ENCODE measurements at regions not wholly inside any gene's neighbourhood (a gene's known extent, or its start where the extent isn't known, plus 50 kb on each side); places are given as distances from the start of the nearest gene placed in this dataset.

GRCh38 chr6:21738180-21739094 lies 144.9 kb downstream of the SOX4 start:
- in situ Hi-C loops (cut with HindIII; ENCODE audit: low pct_ligation_motif_present, low pct_unique_long_range_greater_than_20kb, low sequenced_read_pairs), result no loop called here
- no peak for DNase-seq

DNA sequence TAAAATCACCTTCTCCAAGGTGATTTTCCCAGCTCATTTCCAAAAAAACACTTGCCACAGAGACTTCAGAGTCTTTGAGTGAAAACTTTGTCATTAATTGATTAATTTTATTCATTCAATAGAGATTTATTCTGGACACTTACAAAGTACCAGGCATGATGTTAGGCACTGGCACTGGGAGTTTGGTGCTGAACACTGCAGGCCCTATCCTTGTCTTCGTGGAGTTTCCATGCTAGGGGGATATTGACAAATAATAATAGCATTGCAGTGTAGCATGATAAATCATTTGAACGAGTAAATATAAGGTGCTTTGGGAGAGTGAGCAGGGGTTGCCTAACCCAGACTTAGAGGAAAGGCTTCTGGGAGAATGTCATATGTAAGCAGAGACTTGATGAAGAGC lies 145.7 kb downstream of the SOX4 start:
- in situ Hi-C loops (cut with HindIII; ENCODE audit: low pct_ligation_motif_present, low pct_unique_long_range_greater_than_20kb, low sequenced_read_pairs), result no loop called here
- DNase-seq, result no peak

DNA sequence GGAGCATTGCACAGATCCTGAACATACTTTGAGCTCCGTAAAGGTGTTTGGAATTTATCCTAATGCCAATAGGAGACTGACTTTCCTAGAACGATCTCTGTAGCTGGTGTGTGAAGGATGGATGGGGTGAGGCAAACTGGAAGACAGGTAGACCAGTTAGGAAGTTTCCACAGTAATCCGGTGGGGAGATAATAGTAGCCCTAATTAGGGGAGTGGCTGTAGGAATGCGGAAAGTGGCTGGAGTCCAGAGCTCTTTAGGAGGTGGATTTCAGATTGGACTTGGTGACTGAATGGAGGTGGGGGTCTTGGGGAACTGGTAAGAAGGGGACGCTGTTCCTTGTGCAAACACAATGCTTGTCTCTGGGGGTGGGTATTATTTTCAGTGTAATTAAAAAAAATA lies 146.3 kb downstream of the SOX4 start:
- no peak for DNase-seq
- in situ Hi-C loops (cut with HindIII; ENCODE audit: low pct_ligation_motif_present, low pct_unique_long_range_greater_than_20kb, low sequenced_read_pairs), result no loop called here

GRCh38 chr6:21740376-21741124 lies 147.0 kb downstream of the SOX4 start:
- DNase-seq, result no peak
- in situ Hi-C loops (cut with HindIII; ENCODE audit: low pct_ligation_motif_present, low pct_unique_long_range_greater_than_20kb, low sequenced_read_pairs), result no loop called here

GRCh38 chr6:21741221-21742109 lies 147.9 kb downstream of the SOX4 start:
- DNase-seq, result no peak
- in situ Hi-C loops (cut with HindIII; ENCODE audit: low pct_ligation_motif_present, low pct_unique_long_range_greater_than_20kb, low sequenced_read_pairs), result no loop called here

DNA sequence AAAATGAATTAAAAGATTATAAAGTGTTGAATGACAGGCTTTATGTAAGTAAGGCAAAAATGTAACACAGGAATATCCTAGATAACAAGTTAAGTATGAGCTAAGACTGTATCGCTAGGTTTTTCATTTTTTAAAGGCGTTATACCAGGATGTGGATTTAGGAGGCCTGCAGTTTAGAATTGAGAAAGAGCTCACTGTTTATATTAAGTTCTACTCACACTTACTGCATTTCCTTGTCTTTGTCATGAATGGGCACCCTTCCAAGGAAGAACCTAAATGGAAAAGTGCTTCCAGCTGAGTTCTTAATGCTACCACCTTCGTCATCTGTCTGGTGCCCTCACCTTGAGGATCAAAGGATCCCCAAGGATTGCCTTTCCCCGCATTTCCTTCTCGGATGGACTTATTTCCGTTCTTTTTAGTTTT lies 148.7 kb downstream of the SOX4 start:
- DNase-seq, result no peak
- in situ Hi-C loops (cut with HindIII; ENCODE audit: low pct_ligation_motif_present, low pct_unique_long_range_greater_than_20kb, low sequenced_read_pairs), result no loop called here

DNA sequence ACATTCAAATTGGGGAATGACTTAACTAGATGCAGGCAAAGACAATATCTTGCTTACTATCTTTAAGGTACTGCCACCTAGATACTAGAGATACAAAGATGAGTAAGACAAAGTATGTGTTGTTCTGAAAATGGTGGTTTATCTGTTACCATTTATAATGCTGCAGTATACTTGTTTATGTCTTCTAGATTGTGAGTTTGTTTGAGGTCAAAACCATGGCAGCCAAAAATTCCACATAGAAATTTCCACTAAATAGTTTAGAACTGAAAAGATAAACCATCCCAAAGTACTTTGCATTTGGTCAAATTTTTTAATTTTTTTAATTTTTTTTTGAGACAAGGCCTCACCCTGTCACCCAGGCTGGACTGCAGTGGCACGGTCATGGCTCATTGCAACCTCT lies 150.8 kb downstream of the SOX4 start:
- DNase-seq, result no peak
- in situ Hi-C loops (cut with HindIII; ENCODE audit: low pct_ligation_motif_present, low pct_unique_long_range_greater_than_20kb, low sequenced_read_pairs), result no loop called here

DNA sequence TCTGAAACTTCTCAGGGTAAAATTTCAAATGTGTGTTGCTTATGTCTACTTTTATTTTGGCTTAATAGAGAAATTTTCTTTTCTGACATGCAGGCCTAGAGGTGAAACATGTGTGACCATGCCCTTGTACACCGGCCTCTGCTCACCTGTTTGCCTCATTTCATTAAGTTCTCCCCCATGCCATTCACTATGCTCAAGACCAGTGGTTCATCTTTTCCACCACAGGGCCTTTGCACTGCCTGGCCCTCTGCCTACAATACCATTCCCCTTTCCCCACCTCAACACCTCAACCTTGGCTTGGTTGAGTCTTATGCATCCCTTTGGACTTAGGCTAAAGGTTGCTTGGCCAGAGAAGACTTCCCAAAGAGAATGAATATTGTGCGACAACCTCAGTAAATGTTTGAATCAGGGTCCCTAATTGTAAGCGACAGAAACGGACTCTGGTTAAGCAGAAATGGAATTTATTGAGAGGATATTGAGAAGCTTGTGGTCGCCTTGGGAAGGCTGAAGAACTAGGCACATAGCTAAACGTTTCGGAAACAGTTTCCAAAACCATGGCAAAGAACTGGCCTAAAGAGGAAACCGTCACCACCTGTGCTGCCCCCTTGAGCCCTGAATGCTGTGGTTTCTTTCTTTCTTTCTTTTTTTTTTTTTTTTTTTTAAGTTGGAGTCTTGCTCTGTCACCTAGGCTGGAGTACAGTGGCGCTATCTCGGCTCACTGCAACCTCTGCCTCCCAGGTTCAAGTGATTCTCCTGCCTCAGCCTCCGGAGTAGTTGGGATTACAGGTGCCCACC lies 152.2 kb downstream of the SOX4 start:
- in situ Hi-C loops (cut with HindIII; ENCODE audit: low pct_ligation_motif_present, low pct_unique_long_range_greater_than_20kb, low sequenced_read_pairs), result no loop called here
- no peak for DNase-seq

GRCh38 chr6:21747441-21747840 lies 153.9 kb downstream of the SOX4 start:
- no peak for DNase-seq
- in situ Hi-C loops (cut with HindIII; ENCODE audit: low pct_ligation_motif_present, low pct_unique_long_range_greater_than_20kb, low sequenced_read_pairs), result no loop called here

- DNase-seq, result peak; percentile 49
- in situ Hi-C loops (cut with HindIII; ENCODE audit: low pct_ligation_motif_present, low pct_unique_long_range_greater_than_20kb, low sequenced_read_pairs), result no loop called here
Measured at GRCh38 chr6:21748343-21749056, 154.9 kb downstream of the SOX4 start.

DNA sequence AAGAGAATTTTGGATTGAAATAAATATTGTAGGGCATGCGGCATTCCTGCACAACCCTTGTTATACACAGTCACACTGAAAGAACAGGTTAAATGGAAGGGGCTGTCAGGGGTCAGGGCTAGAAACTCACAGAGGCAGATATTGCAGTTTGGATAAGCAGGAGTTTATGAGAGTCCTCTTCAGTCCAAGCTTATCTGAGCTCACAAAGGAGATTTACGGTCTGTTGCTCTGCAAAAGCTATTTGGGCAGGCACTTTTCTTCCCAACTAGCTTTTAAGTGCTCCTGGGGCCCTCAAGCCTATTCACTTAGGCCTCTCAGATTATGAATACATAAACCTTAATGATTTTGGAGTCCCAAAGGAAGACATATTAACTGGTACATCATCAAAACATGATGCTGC lies 156.2 kb downstream of the SOX4 start:
- in situ Hi-C loops (cut with HindIII; ENCODE audit: low pct_ligation_motif_present, low pct_unique_long_range_greater_than_20kb, low sequenced_read_pairs), result no loop called here

GRCh38 chr6:21750575-21750974 lies 157.0 kb downstream of the SOX4 start:
- in situ Hi-C loops (cut with HindIII; ENCODE audit: low pct_ligation_motif_present, low pct_unique_long_range_greater_than_20kb, low sequenced_read_pairs), result no loop called here
- no peak for DNase-seq

More for the DNA sequence above, 156.2 kb downstream of the SOX4 start:
- no peak for DNase-seq

- DNase-seq, result no peak
- in situ Hi-C loops (cut with HindIII; ENCODE audit: low pct_ligation_motif_present, low pct_unique_long_range_greater_than_20kb, low sequenced_read_pairs), result no loop called here
Measured at GRCh38 chr6:21751608-21752007, 158.1 kb downstream of the SOX4 start.

GRCh38 chr6:21752054-21752811 lies 158.7 kb downstream of the SOX4 start:
- in situ Hi-C loops (cut with HindIII; ENCODE audit: low pct_ligation_motif_present, low pct_unique_long_range_greater_than_20kb, low sequenced_read_pairs), result no loop called here
- DNase-seq, result no peak

DNA sequence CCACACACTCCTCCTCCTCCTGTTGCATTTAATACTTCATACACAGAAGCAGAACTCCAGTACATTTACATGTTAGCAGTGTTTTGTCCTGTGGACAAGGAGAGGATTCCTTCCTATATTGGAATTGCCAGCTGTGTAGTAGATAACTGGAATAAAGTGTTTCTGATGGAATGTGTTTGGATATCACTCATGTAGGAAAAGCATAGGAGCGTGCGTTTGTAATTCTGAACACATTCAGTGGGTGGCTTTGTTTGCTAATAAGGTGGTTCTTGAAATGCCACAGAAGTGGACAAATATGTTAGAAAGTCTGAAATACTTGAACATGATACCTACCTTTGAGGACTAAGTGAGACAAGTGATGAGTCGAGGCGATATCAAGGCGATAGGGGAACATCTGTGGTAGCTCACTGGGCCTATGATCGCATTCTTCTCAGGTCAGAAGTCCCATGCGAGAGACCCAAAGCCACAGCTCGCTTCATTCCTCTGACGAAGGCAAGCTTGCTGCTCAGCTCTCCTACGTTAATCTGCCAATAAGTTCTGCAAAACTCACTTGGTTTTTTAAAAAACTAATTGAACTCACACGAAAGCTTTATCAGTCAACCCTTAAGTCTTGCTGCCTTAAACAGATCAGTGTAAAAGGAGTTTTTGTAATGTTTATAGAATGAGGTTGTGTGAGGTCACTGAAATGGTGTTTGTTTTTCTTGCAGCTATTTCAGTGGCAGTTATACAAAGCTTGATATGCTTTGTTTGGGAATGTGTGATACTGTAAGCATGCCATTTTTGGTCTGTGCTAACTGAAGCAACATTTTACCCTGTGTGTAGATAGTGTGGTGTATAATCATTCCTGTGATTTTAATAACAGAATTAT lies 159.9 kb downstream of the SOX4 start:
- no peak for DNase-seq
- in situ Hi-C loops (cut with HindIII; ENCODE audit: low pct_ligation_motif_present, low pct_unique_long_range_greater_than_20kb, low sequenced_read_pairs), result no loop called here

DNA sequence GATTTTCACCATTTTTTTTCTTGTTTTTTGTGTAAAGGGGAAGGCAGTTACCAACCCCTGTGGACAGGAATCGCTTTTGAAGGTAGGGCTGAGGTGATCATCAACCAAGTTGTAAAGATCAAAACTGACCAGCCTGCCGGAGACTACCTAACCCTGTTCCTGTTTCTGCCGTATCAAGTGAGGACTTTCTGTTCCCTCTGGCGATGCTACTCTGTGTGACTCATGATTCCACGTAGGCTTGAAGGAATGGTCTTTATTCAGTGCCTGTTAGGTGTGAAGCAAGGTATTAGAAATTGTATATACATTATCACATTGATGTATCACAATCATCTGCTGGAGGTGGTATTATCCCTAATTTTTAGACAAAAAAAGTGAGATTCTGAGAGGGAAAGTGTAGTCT lies 161.3 kb downstream of the SOX4 start:
- in situ Hi-C loops (cut with HindIII; ENCODE audit: low pct_ligation_motif_present, low pct_unique_long_range_greater_than_20kb, low sequenced_read_pairs), result no loop called here
- DNase-seq, result peak; percentile 72
